ENCODE measurements at regions not wholly inside any gene's neighbourhood (a gene's known extent, or its start where the extent isn't known, plus 50 kb on each side); places are given as distances from the start of the nearest gene placed in this dataset.
"Not testable (repeated sequence)": the region's sequence is repeated elsewhere in the genome, so short reads cannot be mapped to it uniquely, and the experiment has no call there.

- H3K27ac ChIP-seq = peak overlapping the region in 1 of 21 experiments; percentile 46
- no peak overlapping the region for H3K4me3 ChIP-seq
Observed at GRCh38 chr1:54475946-54476516, 69.8 kb upstream of the SSBP3 start.

- peak overlapping the region in 1 of 7 experiments; percentile 18 for H3K4me3 ChIP-seq
- peak overlapping the region in 1 of 21 experiments; percentile 46 for H3K27ac ChIP-seq
Observed at GRCh38 chr1:54475357-54475881, 69.2 kb upstream of the SSBP3 start.

GRCh38 chr1:54474310-54475251 is 68.4 kb upstream of the SSBP3 start:
- H3K27ac ChIP-seq = peak overlapping the region in 3 of 21 experiments; percentile 23 to 46 (median 43)
- peak overlapping the region in 4 of 7 experiments; percentile 10 to 25 (median 14) for H3K4me3 ChIP-seq

DNA sequence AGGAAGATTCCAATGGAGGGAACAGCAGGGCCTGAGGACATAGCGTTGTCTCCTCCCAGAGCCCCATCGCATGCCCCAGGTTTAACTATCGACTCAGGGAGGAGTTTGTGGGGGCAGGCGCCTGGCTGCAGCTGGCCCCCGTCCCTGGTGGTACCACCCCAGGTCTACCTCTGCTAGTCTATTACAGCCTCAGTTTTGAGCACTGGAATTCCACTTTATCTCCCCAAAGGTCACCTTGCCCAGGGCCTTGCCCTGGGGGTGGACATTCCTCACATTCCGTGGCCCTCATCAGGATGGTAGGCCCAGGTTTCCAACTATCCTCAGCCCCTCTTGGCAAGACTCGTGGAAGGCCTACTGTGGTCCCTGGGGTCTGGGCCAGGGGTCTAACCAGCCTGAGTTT is 65.4 kb upstream of the SSBP3 start:
- no peak overlapping the region for H3K27ac ChIP-seq

DNA sequence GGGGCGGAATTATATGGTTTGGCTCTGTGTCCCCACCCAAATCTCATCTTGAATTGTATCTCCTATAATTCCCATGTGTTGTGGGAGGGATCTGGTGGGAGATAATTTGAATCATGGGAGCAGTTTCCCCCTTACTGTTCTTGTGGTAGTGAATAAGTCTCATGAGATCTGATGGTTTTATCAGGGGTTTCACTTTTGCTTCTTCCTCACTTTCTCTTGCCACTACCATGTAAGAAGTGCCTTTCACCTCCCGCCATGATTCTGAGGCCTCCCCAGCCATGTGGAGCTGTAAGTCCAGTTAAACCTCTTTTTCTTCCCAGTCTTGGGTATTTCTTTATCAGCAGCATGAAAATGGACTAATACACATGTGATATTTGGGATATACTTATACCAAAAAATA is 63.2 kb upstream of the SSBP3 start:
- H3K4me3 ChIP-seq, H3K27ac ChIP-seq: not testable (repeated sequence)

More for the DNA sequence above, 65.4 kb upstream of the SSBP3 start:
- no peak overlapping the region for H3K4me3 ChIP-seq

DNA sequence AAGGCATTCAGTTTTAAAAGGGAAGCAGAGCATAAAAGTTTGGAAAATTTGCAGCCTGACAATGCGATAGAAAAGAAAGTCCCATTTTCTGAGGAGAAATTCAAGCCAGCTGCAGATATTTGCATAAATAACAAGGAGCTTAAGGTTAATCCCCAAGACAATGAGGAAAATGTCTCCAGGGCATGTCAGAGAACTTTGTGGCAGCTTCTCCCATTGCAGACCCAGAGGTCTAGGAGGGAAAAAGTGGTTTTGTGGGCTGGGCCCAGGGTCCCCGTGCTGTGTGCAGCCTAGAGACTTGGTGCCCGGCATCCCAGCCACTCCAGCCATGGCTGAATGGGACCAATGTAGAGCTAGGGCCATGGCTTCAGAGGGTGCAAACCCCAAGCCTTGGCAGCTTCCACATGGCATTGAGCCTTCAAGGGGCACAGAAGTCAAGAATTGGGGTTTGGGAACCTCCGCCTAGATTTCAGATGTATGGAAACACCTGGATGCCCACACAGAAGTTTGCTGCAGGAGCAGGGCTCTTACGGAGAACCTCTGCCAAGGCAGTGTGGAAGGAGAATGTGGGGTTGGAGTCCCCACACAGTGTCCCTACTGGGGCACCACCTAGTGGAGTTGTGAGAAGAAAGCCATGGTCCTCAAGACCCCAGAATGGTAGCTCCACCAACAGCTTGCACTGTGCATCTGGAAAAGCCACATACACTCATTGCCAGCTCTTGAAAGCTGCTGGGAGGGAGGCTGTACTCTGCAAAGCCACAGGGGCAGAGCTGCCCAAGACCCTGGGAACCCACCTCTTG is 62.3 kb upstream of the SSBP3 start:
- not testable (repeated sequence) for H3K27ac ChIP-seq, H3K4me3 ChIP-seq

- H3K27ac ChIP-seq = no peak overlapping the region
Observed at GRCh38 chr1:54465351-54465811, 59.2 kb upstream of the SSBP3 start.

DNA sequence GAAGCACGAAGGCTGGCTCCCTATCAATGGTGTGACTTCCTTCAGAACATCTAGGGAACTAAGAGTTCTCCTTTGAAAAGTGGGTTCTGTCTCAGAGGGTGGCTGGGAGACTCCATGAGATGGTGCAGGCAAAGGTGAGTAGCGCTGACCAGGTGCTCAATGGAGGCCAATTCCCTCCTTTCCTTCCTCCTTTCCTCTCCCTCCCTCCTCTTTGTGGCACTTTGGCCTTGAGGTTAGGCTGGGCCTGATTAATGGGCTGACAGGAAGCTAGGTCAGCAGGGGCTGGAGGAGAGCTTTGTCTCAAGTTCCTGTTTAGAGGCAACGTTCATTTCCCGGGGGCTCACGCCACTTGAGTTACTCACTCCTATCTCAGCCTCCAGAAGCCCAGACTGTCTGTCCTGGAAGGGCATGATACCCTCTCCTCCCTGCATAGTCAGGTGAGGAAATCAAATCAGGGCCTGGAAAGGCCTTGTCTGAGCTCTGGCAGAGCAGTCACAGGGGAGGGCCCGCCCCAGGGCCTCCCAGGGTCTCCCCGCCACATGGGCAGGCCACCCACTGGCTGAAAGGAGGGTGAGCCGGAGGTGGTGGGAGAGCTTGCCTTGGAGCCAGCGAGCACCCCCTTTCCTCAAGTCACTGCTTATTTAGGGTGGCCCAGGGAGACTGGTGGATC is 58.4 kb upstream of the SSBP3 start:
- peak overlapping the region in 1 of 21 experiments; percentile 3 for H3K27ac ChIP-seq
- H3K4me3 ChIP-seq = no peak overlapping the region

More at GRCh38 chr1:54465351-54465811, 59.2 kb upstream of the SSBP3 start:
- no peak overlapping the region for H3K4me3 ChIP-seq

DNA sequence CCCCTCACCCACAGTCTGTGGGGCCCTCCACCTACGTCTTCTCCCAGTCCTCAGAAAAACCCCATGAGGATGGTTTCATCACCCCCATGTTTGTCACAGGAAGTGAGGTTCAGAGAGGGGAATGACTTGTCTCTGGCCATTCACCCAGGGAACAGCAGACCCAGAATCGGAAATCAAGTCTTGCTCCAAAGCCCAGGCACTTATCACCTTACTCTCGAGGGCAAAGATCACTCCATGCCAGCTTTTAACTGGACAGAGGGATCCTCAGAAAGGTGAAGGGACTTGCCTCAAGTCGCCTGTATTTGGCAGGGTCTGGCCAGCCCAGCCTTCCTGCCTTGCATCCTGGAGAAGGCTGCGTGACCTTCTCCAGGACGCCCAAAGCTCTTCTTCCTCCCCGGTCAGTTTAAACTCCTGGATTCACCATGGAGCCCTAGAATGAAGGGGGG is 57.9 kb upstream of the SSBP3 start:
- peak overlapping the region in 1 of 21 experiments; percentile 3 for H3K27ac ChIP-seq
- no peak overlapping the region for H3K4me3 ChIP-seq

- Histone ChIP-seq H3K4me3 (no peak overlapping the region), H3K27ac (no peak overlapping the region)
Observed at GRCh38 chr1:54463259-54464030, 57.3 kb upstream of the SSBP3 start.

DNA sequence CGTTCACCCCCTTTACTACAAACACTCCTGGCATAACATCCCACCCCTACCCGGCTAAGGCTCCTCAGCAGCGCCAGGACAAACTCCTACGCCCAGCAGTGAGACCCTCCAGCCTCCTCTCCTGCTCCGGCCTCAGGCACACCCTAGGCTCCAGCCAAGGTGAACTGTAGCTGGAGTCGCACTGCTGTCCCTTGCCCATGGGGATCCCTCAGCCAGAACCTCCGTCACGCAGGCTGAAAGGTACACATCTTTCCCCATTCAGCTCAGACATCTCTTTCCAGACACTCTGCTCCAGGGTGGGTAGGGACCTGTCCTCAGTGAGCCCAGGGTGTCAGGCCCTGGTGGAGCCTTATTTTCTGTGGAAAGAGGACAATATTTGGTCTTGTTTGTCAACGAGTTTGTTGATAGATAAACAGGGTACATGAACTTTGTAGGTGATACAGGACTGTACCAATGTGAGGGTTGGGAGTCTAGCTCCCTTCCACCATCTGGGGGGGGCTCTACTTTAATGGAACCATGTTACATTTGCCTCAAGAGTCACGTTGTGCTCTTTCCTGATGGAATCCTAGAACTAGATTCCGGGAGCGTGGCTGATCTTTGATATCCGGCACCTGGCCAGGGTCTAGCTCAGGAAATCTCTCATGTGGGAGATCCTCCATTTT is 56.5 kb upstream of the SSBP3 start:
- Histone ChIP-seq H3K4me3 (no peak overlapping the region), H3K27ac (no peak overlapping the region)

- Histone ChIP-seq H3K27ac (no peak overlapping the region), H3K4me3 (no peak overlapping the region)
Observed at GRCh38 chr1:54461731-54462596, 55.8 kb upstream of the SSBP3 start.

GRCh38 chr1:54460861-54461387 is 54.7 kb upstream of the SSBP3 start:
- H3K27ac ChIP-seq = no peak overlapping the region
- no peak overlapping the region for H3K4me3 ChIP-seq

DNA sequence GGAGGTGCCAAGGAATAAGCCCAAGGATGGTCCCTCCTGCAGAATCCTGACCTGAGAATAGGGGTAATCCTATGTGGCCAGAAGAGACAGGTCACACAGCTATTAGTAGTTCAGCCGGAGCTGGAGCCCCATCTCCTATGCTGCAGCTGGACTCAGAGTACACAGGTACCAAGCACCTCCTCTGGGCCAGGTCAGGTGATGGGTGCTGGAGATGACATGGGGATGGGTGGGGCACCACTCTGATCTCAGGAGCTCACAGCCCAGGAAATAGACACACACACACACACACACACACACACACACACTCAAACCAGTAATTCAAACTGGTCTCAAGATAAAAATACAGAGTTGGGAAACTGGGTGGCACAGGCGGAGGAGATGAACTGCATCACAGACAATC is 54.2 kb upstream of the SSBP3 start:
- no peak overlapping the region for H3K27ac ChIP-seq
- H3K4me3 ChIP-seq = no peak overlapping the region

DNA sequence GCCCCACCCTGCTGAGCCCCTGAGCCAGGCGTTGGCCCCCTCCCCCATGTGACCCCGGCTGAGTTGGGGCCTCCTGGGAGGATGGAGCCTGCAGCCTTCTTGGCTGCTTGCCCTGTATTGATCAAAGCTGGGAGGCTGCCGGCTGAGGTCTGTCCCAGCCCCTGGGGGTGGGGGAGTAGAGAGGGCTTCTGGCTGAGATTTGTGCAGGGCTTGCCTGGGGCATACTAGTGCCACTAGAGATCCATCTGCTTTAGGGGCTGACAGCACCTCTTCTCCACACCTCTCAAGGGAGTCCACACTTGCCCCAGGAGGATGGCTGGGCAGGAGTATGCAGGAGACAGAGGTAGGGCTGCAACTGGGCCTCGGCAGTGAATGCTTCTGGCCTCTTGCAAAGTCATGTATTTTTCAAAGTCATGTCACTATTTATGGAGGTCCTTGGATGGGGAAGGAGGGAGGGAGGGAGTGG is 53.6 kb upstream of the SSBP3 start:
- Histone ChIP-seq H3K4me3 (no peak overlapping the region), H3K27ac (no peak overlapping the region)

DNA sequence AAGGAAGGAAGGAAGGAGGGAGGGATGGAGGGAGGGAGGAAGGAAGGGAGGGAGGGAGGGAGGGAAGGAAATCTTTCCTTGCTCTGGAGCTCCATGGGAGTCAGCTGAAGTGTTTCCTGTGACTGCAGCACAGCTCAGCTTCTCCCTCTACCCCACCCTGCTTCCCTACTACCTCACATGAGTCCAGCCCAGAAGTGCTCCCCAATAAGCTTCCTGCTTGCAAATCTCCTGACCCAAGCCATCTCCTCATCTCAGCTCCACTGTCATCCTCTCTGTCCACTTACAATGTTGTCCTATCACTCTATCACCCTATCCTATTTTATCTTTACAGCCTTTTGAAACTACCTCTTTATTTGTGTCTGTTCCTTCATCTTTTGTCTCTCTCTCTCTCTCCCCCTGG is 52.9 kb upstream of the SSBP3 start:
- Histone ChIP-seq H3K4me3 (no peak overlapping the region), H3K27ac (no peak overlapping the region)

All from skin epidermis (tissue), 12 donors.